Cardiac muscle cell (in vitro differentiated cells and primary cell): ENCODE measurements at regions not wholly inside any gene's neighbourhood (a gene's known extent, or its start where the extent isn't known, plus 50 kb on each side); places are given as distances from the start of the nearest gene placed in this dataset.

Source experiments
- DNase-seq, 2 donors: peaks; one replicate each; pipeline versions ENCODE4 v3.0.0 to v3.0.0-alpha.2; 2010 to 2017; ENCODE audit warnings: low read depth in 1 of 2, low spot score in 1 of 2
- H3K27ac ChIP-seq: fragments of 200-600 bp; sonication (generic); 2 replicates; pipeline ENCODE4 v1.5.1; 2016
- H3K27me3 ChIP-seq: fragments of 200-600 bp; sonication (generic); 2 replicates; pipeline ENCODE4 v1.6.0; 2016; ENCODE audit warnings: control low read depth
- H3K36me3 ChIP-seq: fragments of 200-600 bp; sonication (generic); 2 replicates; pipeline ENCODE4 v1.5.1; 2016; ENCODE audit warnings: control low read depth
- H3K4me1 ChIP-seq: fragments of 200-600 bp; sonication (generic); 2 replicates; pipeline ENCODE4 v1.8.1; 2017; ENCODE audit warnings: low read depth, mild to moderate bottlenecking, mixed run types
- H3K4me3 ChIP-seq: fragments of 200-600 bp; sonication (generic); 2 replicates; pipeline ENCODE4 v1.5.1; 2016; ENCODE audit warnings: mild to moderate bottlenecking
- H3K9me3 ChIP-seq: fragments of 200-600 bp; sonication (generic); 2 replicates; pipeline ENCODE4 v1.5.1; 2017; ENCODE audit warnings: low read depth, mild to moderate bottlenecking, control low read depth
- TF ChIP-seq, protein P1 (sequence below): IDR thresholded peaks from 2 replicates; pipeline ENCODE4 v1.5.1; 2012; ENCODE audit warnings: low read depth, mild to moderate bottlenecking, low read length

DNA sequence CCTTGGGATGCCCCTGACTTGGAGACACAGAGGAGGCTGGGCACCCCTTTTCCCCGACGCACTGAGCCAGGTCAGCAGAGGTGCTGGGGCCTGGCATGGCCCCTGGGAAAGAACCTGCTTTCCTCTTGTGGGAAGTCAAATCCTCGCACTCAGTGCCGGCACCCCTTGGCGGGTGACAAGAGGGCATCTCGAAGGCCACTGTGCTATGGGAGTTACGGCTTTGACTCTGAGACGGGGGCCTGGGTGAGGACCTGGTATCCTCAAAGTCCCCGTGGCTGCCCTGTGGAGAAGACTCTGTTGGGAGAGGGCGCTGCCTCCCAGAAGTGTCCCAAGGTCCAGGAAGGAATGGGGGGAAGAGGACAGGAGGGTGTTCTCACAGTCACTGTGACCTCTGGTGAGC is 117.0 kb downstream of the METRNL start:
- no peak overlapping the region for H3K4me3 ChIP-seq
- H3K27me3 ChIP-seq = no peaks in the 10 kb centered on the region
- no peaks in the 10 kb centered on the region for H3K4me1 ChIP-seq
- no peak overlapping the region for H3K27ac ChIP-seq
- no peaks in the 10 kb centered on the region for H3K36me3 ChIP-seq
- no peaks in the 10 kb centered on the region for H3K9me3 ChIP-seq
- DNase-seq = no peak
- TF ChIP-seq, protein P1, sequence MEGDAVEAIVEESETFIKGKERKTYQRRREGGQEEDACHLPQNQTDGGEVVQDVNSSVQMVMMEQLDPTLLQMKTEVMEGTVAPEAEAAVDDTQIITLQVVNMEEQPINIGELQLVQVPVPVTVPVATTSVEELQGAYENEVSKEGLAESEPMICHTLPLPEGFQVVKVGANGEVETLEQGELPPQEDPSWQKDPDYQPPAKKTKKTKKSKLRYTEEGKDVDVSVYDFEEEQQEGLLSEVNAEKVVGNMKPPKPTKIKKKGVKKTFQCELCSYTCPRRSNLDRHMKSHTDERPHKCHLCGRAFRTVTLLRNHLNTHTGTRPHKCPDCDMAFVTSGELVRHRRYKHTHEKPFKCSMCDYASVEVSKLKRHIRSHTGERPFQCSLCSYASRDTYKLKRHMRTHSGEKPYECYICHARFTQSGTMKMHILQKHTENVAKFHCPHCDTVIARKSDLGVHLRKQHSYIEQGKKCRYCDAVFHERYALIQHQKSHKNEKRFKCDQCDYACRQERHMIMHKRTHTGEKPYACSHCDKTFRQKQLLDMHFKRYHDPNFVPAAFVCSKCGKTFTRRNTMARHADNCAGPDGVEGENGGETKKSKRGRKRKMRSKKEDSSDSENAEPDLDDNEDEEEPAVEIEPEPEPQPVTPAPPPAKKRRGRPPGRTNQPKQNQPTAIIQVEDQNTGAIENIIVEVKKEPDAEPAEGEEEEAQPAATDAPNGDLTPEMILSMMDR = no peak

DNA sequence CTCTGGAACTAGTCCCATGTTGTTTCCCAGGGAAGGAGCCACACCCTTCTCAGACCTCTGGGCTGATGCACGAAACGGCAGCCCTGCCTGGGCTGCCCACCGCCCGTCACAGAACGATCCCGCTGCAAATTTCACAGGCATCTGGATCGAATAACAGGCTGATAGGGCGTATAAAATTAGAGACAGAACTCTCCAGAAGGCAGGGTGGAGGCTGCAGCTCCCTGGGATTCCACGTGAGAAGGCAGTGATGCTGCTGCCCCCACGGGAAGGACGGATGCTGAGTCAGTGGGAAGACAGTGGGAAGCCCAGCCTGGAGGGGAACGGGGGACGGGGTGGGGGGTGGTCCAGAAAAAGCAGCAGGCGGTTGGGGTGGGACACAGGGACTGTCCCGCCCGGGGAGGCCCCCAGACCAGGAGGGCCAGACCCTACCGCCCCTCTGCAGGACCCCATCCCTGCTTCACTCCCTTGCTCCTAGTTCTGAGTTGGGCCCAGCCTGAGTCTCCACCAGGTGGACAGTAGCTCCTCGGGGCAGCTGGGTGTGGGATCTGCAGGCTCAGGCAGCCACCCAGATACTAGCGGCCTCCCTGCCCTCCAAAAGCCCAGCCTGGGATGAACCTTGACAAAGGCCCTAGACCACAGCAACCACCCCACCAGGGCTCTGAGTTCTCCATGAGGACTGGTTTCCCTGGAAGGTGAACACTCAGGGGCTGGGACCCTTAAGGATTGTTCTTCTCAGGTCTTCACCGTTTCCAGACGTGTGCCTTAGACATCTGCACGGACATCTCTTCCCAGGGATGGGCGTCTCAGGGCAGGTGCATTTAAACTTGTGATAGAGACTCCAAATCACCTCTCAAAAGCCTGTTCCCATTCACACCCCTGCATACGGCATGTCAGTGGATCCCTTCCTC is 117.8 kb downstream of the METRNL start:
- Histone ChIP-seq H3K36me3 (no peaks in the 10 kb centered on the region), H3K9me3 (no peaks in the 10 kb centered on the region), H3K4me3 (no peak overlapping the region), H3K27ac (no peak overlapping the region), H3K4me1 (no peaks in the 10 kb centered on the region), H3K27me3 (no peaks in the 10 kb centered on the region)
- no peak for DNase-seq
- TF ChIP-seq, protein P1 = no peak

DNA sequence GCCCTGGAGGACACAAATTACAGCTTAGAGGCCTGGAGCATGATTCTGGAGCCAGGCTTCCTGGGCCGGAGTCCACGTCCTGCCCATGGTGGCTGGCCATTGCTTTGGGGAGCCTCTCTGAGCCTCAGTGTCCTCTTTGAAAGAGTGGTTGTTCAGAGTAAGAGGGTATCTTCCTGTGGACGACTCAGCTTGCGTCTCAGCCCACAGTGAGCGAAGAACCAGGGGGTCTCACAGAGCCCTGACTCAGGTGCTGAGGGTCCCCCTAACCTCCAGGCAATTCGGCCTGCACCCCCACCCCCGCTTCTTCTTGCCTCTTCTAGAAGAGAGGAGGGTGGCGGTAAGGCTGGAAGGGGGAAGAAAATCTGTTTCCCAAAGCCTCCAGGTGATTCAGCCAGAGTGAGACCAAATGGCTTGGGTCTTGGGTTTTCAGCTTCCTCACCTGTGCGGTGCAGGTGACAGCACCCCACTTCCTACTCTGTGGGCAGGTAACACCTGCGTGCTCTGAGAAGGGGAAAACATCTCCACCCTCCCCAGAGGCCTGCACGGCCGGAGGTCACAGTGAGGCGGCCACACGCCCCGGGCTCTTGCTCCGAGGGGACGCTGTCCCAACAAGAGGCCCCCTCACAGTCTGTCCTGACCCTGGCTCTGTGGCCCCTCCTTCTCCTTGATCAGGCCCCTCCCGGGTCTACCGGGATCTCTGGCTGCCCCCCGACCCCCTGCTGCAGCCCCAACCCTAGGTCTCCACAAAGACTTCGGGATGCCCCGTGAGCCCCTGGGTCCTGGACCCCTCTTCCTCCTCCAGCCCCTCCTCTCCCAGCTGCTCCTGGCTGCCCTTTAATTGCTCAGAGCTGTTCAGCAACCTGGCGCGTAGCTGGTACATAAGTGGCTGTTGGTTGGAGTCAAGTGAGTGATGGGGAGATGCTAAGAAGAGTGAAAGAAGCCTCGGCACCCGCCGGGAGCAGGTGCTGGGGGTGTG is 119.2 kb downstream of the METRNL start:
- no peaks in the 10 kb centered on the region for H3K9me3 ChIP-seq
- DNase-seq = no peak
- no peaks in the 10 kb centered on the region for H3K36me3 ChIP-seq
- H3K27me3 ChIP-seq = no peaks in the 10 kb centered on the region
- TF ChIP-seq, protein P1 = no peak
- no peaks in the 10 kb centered on the region for H3K4me1 ChIP-seq
- H3K4me3 ChIP-seq = no peak overlapping the region
- H3K27ac ChIP-seq = no peak overlapping the region

DNA sequence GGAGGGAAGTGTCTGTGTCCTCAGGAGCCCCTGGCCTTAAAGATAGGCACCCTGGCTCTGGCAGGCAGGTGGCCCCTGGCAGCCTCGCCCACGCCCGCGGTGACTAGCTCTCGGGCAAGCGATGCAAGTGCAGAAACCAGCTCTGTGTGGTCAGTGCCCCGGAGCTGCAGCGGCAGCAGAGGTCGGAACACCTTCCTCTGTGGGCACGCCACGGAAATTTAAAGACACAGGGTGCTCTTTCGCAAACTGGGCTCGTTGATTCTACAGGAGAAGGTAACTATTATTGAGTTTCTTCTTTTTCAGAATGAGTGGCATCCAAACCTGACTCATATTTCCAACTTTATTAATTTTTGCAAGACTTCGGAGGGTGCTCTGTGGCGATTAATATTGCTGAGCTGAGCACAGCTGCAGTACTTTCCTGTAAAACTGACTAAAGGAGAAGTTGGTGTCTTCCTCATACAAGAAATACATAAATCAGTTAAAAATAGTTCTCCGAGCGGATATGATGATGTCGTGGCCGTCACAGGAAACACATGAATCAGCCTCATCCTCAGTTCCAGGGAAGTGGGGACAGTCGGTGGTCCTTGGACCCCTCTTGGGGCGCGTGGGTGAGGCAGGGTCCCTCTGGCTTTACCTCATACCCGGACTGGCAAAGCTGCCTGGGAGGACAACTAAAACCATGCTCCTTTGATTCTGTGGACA is 120.2 kb downstream of the METRNL start:
- Histone ChIP-seq H3K9me3 (no peaks in the 10 kb centered on the region), H3K4me3 (no peak overlapping the region), H3K27me3 (no peaks in the 10 kb centered on the region), H3K4me1 (no peaks in the 10 kb centered on the region), H3K36me3 (no peaks in the 10 kb centered on the region), H3K27ac (no peak overlapping the region)
- TF ChIP-seq, protein P1 = no peak
- DNase-seq = no peak

DNA sequence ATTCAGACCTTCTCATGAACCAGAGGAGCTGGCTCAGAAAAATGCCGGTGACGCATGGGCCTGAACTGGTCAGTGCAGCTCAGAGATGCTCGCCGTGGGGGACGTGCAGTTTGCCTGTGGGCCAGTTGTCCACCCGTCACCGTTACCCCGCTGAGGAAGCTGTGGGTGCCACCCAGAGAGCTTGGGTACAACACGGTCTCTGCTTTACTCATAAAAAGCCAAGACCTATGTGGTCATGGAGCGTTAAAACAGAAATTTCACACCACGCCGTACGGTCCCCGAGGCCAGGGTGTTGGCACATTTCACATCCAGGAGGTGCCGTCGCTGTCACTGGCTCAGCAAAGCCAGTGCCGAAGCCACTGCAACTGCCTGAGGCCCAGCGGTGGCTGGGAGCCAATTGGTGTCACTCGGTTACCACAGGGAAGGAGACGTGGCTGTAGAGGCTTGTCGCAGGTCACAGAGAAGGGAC is 120.9 kb downstream of the METRNL start:
- H3K4me1 ChIP-seq = no peaks in the 10 kb centered on the region
- no peaks in the 10 kb centered on the region for H3K27me3 ChIP-seq
- TF ChIP-seq, protein P1 = no peak
- H3K4me3 ChIP-seq = no peak overlapping the region
- DNase-seq = no peak
- H3K36me3 ChIP-seq = no peaks in the 10 kb centered on the region
- H3K9me3 ChIP-seq = no peaks in the 10 kb centered on the region
- no peak overlapping the region for H3K27ac ChIP-seq
